GM19438 (cell line): ENCODE measurements at regions not wholly inside any gene's neighbourhood (a gene's known extent, or its start where the extent isn't known, plus 50 kb on each side); places are given as distances from the start of the nearest gene placed in this dataset.

Experiments used
- ATAC-seq: cut with Tn5 transposase; IDR thresholded peaks from one replicate; pipeline ENCODE4 v1.9.1; 2021; ENCODE audit warnings: low read depth; ENCODE audit not compliant: unreplicated experiment

DNA sequence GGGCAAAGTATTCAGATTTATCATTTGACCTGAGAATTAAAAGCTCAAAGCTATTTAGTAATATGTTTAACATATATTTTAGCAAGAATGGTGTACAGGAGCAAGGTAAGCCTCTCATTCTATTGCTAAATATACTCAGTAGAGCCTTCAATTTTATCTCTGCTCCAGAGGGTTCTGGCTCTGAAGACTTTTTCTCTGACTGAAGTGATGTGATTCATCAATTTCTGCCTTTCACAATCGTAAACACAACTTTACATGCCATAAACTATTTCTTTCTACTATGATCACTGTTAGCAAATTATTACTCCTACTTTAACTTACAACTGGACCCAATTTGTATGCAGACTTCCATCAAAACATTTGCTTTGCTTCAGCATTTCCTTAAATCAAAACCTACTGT lies 315.0 kb upstream of the NDST4 start:
- no peak for ATAC-seq

- ATAC-seq, result no peak
Measured at GRCh38 chr4:115424852-115425251, 311.4 kb upstream of the NDST4 start.

- no peak for ATAC-seq
Measured at GRCh38 chr4:115418635-115419396, 305.4 kb upstream of the NDST4 start.

GRCh38 chr4:115396034-115396433 lies 282.6 kb upstream of the NDST4 start:
- no peak for ATAC-seq

DNA sequence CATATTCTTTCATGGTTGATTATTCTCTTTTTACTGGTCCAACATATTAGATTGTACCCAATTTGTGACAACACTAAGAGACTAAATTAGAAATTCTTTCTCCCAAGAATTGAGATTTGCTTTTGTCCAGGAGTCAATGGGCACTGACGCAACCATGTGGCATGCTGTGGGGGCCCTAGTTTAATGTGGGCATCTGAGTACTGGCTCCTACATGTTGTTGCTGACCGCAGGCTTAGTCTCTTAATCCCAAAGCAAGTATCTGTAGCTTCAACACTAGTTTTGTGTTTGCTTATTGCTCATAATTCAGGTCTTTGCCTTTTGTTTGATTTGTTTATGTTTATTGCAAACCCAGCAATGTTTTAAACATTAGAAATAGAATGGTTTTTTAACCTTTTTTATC lies 263.4 kb upstream of the NDST4 start:
- no peak for ATAC-seq

DNA sequence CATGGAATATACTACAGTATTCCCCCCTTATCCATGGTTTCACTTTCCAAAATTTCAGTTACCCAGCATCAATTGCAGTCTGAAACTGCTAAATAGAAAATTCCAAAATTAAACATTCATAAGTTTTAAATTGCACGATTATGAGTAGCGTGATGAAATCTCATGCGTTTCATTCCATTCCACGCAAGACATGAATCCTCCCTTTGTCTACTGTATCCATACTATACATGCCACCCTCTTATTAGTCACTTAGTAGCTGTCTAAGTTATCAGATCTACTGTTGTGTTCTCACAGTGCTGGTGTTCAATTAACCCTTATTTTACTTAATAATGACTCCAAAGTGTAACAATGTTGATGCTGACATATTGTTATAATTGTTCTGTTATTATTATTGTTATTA lies 261.2 kb upstream of the NDST4 start:
- ATAC-seq, result no peak

- no peak for ATAC-seq
Measured at GRCh38 chr4:115370490-115370889, 257.1 kb upstream of the NDST4 start.

DNA sequence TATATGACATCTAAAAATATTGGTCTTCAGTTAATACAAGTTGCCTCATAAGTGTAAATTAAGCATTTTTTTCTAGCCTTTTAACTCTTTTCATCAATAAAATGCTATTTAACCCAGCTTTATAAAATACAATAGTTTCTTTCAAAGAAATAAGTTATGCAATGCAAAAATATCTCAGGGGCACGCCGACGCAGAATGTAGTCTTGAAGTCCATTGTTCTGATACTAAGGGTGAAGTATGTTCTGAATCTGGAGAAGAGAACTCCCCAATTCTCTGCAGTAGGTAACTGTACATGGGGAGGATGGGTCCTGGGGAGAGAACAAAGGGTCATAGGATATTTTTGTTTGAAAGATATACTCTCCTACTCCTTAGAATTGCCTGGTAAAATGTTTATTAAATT lies 256.6 kb upstream of the NDST4 start:
- ATAC-seq, result no peak

- ATAC-seq, result no peak
Measured at GRCh38 chr4:115366390-115366789, 253.0 kb upstream of the NDST4 start.

GRCh38 chr4:115365185-115365584 lies 251.8 kb upstream of the NDST4 start:
- no peak for ATAC-seq

- ATAC-seq, result no peak
Measured at GRCh38 chr4:115361781-115362180, 248.4 kb upstream of the NDST4 start.

DNA sequence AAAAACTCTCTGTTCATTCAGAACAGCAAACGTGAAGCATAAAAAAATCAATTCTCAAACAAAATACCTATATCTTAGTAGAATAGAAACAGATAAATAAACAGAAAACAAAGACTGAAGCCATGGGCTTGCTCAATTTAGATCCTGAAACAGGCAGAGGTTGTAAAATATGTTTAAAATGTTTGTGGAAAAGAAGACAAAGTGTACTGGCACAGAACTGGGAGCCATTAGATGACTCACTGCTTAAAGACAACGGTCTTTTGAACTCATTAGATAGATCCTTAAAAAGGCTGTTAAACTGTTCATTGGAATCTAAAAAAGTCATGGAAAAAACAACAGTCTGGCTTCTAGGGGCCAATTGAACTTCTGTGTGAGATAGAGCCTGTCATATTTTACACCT lies 247.0 kb upstream of the NDST4 start:
- ATAC-seq, result no peak

GRCh38 chr4:115357776-115358175 lies 244.4 kb upstream of the NDST4 start:
- ATAC-seq, result no peak

DNA sequence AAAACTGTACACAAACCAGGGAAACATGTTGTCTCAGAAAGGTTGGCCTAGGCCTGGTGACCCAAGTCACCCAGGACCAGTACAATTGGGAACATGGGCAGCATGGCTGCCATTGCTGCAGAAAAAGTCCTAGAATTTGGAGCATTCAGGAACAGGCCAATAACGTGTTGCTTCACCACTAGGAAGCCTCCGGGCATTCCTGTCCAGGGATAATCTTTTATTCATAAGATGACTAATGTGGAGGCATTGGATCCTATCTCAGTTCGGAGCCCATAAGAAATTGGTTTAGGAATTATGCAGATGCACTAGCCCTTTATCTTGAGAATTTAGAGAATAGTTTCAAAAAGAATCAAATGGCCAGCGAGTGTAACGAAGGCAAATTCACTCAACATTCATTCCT lies 242.8 kb upstream of the NDST4 start:
- no peak for ATAC-seq

- ATAC-seq, result no peak
Measured at GRCh38 chr4:115355329-115355728, 241.9 kb upstream of the NDST4 start.

DNA sequence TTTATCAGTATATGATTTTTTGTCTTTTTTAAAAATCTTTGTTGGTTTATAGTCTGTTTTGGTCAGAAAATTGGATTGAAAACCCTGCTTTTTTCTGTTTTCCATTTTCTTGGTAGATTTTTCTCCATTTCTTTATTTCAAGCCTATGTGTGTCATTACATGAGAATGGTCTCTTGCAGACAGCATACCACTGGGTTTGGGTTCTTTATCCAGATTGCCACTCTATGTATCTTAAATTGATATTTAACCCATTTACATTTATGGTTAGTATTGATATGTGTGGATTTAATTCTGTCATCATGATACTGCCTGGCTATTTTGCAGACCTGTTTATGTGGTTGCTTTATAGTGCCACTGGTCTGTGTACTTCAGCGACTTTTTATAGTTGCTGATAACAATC lies 239.9 kb upstream of the NDST4 start:
- no peak for ATAC-seq

DNA sequence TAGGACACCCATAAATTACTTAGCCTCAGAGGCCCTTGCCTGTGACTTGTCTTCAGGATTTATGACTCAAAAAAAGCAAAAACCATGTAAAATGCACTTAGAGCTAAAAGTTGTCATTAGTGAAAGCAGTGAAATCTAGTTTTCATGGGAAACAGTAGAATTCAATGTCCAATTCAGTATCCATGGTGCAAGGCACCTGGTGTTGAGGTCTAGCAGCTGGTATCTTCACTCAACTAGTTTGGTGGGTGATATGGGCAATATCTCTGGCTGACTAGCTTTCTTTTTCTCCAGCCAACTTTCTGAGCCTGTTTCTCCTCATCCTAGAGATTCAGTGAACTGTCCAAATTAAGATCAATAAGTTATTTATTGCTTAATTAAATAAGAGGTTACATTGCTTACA lies 229.8 kb upstream of the NDST4 start:
- no peak for ATAC-seq

GRCh38 chr4:115334736-115335411 lies 221.5 kb upstream of the NDST4 start:
- ATAC-seq, result peak; percentile 64

DNA sequence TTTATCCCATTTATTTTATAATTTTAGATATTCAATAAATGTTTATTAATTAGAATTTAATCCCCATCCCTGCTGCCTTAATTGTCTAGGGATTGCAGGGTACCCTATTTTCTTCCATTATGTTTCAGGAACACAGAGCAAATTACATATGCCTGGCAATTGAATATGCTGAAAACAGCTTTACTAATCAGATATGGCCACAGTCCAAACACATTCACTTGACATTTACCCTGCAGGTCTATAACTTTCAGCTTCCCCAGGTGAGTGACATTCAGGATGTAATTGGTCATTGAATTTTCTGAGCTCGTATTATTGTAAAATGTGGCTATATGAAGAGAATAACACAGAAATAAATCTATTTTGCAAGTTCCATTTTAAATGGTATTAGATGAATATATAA lies 218.7 kb upstream of the NDST4 start:
- no peak for ATAC-seq

DNA sequence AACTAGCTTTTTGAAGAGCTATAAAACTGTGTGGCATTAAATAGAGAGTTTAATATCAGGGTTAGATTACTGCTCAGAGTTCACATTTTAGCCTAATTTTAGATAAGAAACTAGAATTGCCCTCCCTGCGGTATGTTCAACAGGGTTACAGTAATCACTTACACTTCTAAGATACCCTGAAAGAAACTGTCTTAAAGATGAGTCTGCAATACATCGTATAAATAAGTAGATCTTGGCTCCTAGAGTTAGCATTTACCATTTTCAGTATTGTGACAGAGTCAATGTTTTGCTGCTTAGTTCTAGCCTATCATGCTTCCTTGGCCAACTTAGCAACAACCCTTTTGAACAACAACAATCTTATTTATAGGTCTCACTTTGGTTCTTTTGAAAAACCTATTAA lies 217.8 kb upstream of the NDST4 start:
- ATAC-seq, result no peak

DNA sequence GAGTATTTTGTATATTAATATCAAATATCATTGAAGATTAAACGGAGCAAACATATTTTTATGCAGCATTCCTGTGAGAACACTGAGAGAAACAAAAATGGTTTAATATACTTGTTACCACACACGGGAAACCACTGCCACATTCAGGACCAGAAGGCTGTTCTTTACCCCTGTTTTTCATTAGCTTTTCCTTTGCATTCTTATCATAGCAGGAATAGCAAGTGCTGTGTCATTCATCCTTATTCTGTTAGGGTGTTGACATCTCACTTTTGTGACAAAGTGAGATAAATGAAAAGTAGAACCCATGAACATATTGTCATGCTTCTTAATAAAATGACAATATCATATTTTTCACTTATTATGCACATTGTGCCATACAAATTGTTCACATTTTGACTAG lies 212.4 kb upstream of the NDST4 start:
- ATAC-seq, result no peak

- ATAC-seq, result no peak
Measured at GRCh38 chr4:115323106-115323707, 209.8 kb upstream of the NDST4 start.
